ENCODE measurements at regions not wholly inside any gene's neighbourhood (a gene's known extent, or its start where the extent isn't known, plus 50 kb on each side); places are given as distances from the start of the nearest gene placed in this dataset.

GRCh38 chr4:83679692-83680091, 143.8 kb downstream of the GPAT3 start:
- no peak for DNase-seq (ENCODE audit: extremely low read depth, low read depth, low spot score)

DNA sequence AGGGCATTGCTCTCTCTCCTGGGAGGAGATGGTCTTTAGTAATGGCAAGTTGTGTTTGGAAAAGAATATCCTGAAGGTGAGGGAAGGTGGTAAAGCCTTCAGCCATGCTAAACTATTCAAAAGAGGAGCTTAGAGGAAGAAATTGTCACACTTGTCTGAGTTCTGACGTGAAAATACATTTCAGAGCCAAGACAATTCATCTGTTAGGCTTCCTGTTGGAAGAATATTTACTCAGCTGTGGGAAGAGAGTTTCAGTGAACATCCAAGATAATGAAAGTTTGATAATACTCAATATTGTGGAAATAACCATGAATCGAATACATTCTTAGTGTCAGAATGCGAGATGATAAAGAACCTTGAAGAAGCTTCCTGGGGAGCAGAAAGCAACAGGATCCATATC, 143.3 kb downstream of the GPAT3 start:
- no peak for DNase-seq (ENCODE audit: extremely low read depth, low read depth, low spot score)

- DNase-seq (ENCODE audit: extremely low read depth, low read depth, low spot score), result no peak
These were observed 141.7 kb downstream of the GPAT3 start for GRCh38 chr4:83677656-83678055.

GRCh38 chr4:83664741-83665140, 128.8 kb downstream of the GPAT3 start:
- no peak for DNase-seq (ENCODE audit: extremely low read depth, low read depth, low spot score)

- no peak for DNase-seq (ENCODE audit: extremely low read depth, low read depth, low spot score)
These were observed 128.2 kb downstream of the GPAT3 start for GRCh38 chr4:83664071-83664470.

- DNase-seq (ENCODE audit: extremely low read depth, low read depth, low spot score), result no peak
These were observed 126.3 kb downstream of the GPAT3 start for GRCh38 chr4:83662204-83662603.

DNA sequence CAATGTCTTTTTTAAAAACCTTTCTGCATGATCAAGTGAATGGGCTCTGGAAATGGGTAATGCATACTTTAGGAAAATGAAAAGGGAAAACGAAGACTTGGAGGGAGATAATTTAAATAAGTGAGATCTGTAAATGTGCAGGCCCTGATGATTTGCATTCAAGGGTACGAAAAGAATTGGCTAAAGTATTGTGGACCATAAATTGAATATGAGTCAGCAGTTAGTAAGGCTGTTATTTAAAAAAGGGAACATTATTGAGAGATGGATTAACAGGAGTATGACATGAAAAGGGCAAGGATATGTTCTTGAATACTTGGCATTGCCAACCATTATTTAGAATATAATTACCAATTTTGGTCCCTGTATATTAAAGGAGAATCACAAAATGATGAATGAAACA, 125.5 kb downstream of the GPAT3 start:
- DNase-seq (ENCODE audit: extremely low read depth, low read depth, low spot score), result no peak

DNA sequence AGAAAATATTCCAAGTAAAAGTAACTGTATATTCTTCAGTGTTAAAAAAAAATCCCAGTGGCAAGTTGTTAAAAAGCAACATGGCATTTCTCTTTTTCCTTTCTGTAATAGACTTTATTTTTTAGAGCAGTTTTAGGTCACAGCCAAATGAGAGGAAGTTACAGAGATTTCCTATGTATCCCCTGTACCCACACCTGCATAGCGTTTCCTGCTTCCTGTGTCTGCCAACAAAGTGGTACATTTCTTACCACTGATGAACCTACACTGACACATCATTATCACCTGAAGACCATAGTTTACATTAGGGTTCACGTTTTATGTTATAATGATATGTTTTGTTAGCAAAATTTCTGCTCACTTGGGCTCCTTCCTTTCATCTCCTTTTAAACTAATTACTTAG, 124.7 kb downstream of the GPAT3 start:
- DNase-seq (ENCODE audit: extremely low read depth, low read depth, low spot score), result no peak

- no peak for DNase-seq (ENCODE audit: extremely low read depth, low read depth, low spot score)
These were observed 122.9 kb downstream of the GPAT3 start for GRCh38 chr4:83658806-83659205.

DNA sequence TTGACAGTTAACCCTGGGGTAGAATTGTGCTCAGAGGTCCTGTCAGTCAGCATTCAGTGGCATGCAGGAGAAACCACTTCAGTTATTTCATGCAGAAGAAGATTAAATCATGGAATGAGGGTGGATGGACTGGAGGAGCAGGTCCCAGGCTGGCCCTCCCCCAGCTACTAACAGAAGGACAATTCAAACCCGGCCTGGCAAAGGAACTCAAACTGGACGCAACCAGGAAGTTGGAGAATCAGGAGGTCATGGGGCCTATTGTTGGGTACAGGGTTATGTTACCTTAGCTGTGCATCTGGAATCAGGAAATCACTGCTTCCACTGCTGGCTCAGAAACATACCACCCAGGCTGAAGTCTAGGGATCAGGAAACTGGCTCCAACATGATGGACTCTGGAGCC, 121.4 kb downstream of the GPAT3 start:
- no peak for DNase-seq (ENCODE audit: extremely low read depth, low read depth, low spot score)

Measured in glomerular endothelial cell (primary cell).